GM18519 (cell line): ENCODE measurements at regions not wholly inside any gene's neighbourhood (a gene's known extent, or its start where the extent isn't known, plus 50 kb on each side); places are given as distances from the start of the nearest gene placed in this dataset.
"Not testable (repeated sequence)": the region's sequence is repeated elsewhere in the genome, so short reads cannot be mapped to it uniquely, and the experiment has no call there.

ENCODE experiments used
- ATAC-seq: cut with Tn5 transposase; IDR thresholded peaks from one replicate; pipeline ENCODE4 v1.9.1; 2021; ENCODE audit warnings: mild to moderate bottlenecking, moderate library complexity; ENCODE audit not compliant: unreplicated experiment, low FRiP score

- ATAC-seq, result no peak
These were observed 121.1 kb upstream of the KCNJ3 start for GRCh38 chr2:154577390-154577789.

DNA sequence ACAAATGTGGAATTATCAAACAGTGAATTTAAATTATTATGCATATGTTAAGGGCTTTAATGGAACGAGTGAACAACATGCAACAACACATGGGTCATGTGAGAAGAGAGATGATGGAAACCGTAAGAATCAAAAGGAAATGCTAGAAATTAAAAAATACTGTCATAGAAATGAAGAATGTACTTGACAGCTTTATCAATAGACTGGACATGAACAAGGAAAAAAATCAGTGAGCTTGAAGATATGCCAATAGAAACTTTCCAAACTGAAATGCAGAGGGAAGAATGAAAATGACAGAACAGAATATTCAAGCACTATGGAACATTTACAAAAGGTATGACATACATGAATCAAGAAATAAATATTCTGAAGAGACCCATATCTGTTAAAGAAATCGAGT, 117.7 kb upstream of the KCNJ3 start:
- no peak for ATAC-seq

DNA sequence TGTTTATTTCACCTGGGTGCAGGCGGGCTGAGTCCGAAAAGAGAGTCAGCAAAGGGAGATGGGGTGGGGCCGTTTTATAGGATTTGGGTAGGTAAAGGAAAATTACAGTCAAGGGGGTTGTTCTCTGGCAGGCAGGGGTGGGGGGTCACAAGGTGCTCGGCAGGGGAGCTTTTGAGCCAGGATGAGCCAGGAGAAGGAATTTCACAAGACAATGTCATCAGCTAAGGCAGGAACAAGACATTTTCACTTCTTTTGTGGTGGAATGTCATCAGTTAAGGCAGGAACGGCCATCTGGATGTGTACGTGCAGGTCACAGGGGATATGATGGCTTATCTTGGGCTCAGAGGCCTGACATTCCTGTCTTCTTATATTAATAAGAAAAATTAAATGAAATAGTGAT, 115.8 kb upstream of the KCNJ3 start:
- not testable (repeated sequence) for ATAC-seq

- ATAC-seq, result not testable (repeated sequence)
These were observed 115.2 kb upstream of the KCNJ3 start for GRCh38 chr2:154583274-154583673.

DNA sequence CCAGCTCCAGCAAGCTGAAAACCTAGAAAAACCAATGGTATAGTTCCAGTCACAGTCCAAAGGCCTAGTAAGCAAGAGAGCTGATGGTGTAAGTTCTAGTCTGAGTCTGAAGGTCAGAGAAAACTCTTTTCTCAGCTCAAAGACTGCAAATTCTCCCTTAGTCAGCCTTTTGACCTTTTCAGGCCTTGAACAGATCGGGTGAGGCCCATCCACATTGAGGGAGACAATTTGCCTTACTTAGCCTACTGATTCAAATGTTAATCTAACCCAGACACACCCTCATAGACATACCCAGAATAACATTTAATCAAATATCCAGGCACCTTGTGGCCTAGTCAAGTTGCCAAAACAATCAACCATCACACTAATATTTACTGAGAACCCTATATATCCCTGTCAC, 110.8 kb upstream of the KCNJ3 start:
- no peak for ATAC-seq

DNA sequence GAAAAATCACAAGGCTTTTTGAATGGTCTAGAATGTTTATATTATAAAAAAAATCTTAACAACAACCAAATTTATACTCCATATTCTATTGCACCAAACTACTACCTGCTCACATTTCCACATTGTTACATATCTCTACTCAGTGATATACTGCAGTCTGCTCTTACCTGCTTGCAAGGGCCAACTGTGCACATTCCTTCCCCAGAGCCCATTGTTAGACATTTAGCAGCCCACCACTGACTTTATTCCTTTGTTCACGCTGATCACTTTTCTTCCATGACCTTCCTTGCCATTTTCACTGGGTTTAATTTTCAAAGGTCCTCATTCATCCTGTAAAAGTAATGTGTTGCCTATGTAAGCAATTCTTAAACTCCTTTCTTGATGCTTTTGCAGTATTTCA, 109.7 kb upstream of the KCNJ3 start:
- no peak for ATAC-seq

DNA sequence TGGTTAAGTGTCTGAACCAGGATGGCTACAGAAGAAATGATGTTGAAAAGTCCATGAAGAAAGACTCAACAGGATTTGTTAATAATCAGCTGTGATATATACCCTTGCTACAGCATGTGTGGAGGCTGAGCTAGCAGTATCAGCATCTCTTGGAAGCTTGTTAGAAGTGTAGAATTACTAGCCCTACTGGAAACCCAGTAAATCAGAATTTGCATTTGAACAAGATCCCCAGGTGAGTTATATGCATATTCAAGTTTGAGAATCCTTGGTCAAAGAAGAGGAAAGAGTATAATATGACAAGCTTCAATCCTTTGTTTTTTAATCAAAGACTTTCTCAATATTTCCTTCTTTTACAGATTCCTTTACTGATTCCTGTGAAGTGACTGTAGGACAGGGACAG, 109.0 kb upstream of the KCNJ3 start:
- no peak for ATAC-seq

DNA sequence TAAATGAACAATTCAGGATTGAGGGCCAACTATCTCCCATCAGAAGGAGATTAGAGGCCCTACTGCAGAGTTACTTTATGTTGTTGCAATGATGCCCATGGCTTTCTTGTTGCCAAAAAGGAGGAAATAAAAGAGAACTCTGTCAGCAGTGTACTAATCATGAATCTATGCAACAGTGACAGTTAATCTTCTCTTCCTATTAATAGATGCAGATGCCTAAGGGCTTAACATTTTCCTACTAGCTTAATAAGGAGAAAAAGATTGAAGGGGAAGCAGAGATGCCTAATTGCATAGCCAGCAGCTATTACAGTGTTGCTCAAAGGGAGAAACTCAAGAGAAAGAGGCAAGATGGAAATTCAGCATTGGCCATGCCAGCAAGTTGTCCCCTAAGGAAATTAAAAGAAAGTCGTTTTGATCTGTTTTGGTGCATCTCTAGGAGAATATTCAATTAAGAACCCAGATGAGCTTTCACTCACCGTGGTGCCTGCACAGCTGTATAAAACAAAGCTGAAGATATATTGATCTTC, 107.1 kb upstream of the KCNJ3 start:
- ATAC-seq, result no peak

GRCh38 chr2:154599189-154599588, 99.3 kb upstream of the KCNJ3 start:
- no peak for ATAC-seq

DNA sequence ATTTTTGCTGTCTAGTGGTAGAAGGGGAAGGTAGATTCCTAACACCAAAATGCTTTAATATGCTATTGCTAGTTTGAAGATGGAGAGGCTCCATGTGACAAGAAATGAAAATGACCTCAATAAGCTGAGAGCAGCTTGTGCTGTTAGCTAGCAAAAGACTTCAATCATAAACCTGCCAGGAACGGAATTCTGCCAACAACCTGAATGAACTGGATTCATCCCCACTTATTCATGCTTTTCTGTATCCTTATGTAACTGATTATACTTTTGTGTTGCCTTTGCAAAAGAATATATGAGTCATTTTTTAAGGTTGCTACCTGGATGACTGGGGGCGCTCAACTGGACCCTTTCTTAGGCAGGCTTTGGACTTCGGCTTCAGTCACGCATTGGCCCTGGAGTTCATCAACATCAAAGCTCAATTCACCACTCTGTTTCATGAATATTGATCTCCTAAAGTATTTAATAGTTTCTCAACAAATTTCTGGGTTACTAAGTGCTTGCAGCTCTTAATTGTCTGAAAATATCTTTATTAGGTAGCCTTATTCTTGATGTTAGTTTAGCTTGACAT, 97.5 kb upstream of the KCNJ3 start:
- no peak for ATAC-seq

DNA sequence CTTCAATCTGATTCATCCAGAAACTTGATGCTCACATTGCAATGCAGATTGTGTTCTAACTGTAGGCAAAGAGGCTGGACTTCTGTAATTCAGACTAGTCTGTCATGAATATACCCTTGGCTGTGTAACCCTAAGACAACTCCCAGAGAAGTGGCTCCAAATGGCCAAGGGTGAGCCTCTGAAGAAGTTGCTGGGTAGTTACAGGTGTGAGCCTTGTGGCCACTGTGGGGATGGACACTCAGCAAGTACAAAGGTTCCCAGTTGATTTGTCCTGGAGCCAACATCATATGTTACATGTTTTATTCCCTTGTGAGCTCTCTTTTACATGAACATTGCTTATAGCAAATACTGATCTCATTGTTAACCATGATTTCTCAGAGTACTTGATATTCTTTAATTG, 94.8 kb upstream of the KCNJ3 start:
- no peak for ATAC-seq

DNA sequence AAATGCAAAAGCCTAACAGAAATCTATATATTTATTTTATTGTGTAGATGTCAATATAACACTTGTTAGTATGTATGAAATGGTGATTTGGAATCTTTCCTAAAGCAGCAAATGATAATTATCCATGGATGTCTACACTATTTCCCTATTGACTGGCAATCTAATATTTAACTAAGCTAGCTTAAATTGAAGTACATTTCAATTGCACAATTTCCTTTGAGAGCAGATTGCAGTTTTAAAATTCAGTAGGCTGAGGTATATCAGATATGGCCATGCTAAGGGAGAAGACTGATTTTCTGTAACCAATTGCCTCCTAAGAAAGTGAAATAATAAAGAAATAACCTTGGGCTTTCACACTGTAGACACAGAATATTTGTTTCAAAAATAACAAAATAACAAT, 90.1 kb upstream of the KCNJ3 start:
- ATAC-seq, result no peak

- ATAC-seq, result no peak
These were observed 83.6 kb upstream of the KCNJ3 start for GRCh38 chr2:154614906-154615305.

- no peak for ATAC-seq
These were observed 81.8 kb upstream of the KCNJ3 start for GRCh38 chr2:154616659-154617058.

DNA sequence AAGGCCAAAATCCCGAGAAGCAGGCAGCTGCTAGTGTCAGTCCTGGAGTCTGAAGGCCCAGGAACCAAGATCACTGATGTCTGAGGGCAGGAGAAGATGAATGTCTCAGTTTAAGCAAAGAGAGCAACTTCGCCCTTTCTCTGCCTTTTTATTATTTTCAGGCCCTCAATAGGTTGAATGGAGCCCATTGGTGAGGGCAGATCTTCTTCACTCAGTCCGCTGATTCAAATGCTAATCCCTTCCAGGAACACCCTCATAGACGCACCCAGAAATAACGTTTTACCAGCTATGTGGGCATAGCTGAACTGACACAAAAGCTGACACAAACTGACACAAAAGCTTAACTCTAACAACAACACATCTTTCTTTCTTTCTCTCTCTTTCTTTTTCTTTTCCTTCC, 78.0 kb upstream of the KCNJ3 start:
- ATAC-seq, result no peak

- peak; percentile 70 for ATAC-seq
These were observed 74.7 kb upstream of the KCNJ3 start for GRCh38 chr2:154623819-154624218.

DNA sequence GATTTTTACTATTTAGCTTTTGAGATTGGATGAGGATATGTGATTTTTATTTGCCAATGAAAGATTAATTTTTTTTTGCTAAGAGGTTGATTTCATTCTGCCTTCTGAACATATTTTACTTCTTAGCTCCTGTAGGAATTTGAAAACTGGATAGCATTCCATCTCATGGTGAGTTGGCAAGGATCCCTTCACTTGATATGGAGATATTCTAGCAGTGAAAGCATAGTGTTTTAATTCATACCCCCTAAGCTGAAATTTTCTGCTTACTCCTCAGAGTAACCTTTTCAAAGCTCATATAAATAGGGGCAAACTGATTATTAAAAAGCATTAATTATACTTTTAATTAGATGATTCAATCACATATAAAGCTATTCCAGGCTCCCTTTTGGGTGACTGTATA, 61.0 kb upstream of the KCNJ3 start:
- no peak for ATAC-seq

GRCh38 chr2:154638783-154639182, 59.7 kb upstream of the KCNJ3 start:
- no peak for ATAC-seq

DNA sequence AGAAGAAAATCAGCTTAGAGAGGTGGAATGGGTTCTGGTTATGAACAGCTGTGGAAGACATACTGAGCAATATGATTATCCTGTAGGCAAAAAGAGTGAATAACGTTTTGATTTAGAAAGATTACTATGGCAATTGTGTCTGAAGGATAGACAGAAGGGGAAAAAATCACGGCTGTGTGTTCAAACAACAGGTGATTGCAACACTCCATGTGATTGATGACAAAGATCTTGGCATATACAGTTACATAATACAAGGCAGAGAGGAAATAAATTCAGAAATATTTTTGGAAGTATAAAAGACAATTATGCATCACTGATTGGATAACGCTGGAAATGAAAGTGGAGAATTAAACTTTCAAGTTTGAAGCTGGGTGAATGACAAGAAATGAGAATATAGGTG, 58.5 kb upstream of the KCNJ3 start:
- ATAC-seq, result no peak
